ENCODE measurements at regions not wholly inside any gene's neighbourhood (a gene's known extent, or its start where the extent isn't known, plus 50 kb on each side); places are given as distances from the start of the nearest gene placed in this dataset.

GRCh38 chr4:130187587-130187986 lies 1091.6 kb downstream of the C4orf33 start:
- intact Hi-C loops (cut with micrococcal nuclease; ENCODE audit: unreplicated experiment) = no loop called here
- no peak overlapping the region for H3K27ac Mint-ChIP-seq (ENCODE audit: unreplicated experiment)
- H3K27me3 Mint-ChIP-seq (ENCODE audit: insufficient read depth, unreplicated experiment) = no peaks in the 10 kb centered on the region
- H3K4me1 ChIP-seq = no peaks in the 10 kb centered on the region
- H3K4me1 Mint-ChIP-seq (ENCODE audit: low read depth, unreplicated experiment) = no peaks in the 10 kb centered on the region
- no peak overlapping the region for H3K4me3 ChIP-seq (ENCODE audit: low read depth, low read length)
- no peaks in the 10 kb centered on the region for H3K9me3 ChIP-seq
- no peaks in the 10 kb centered on the region for H3K36me3 Mint-ChIP-seq (ENCODE audit: insufficient read depth, unreplicated experiment)
- ChIA-PET CTCF (no interaction called here), POLR2A (no interaction called here)
- H3K4me3 Mint-ChIP-seq (ENCODE audit: unreplicated experiment) = no peak overlapping the region
- H3K27me3 ChIP-seq (replicated peaks; ENCODE audit: control insufficient read depth, insufficient read depth, low read length) = no peaks in the 10 kb centered on the region
- DNase-seq = no peak
- TF ChIP-seq, protein P1, sequence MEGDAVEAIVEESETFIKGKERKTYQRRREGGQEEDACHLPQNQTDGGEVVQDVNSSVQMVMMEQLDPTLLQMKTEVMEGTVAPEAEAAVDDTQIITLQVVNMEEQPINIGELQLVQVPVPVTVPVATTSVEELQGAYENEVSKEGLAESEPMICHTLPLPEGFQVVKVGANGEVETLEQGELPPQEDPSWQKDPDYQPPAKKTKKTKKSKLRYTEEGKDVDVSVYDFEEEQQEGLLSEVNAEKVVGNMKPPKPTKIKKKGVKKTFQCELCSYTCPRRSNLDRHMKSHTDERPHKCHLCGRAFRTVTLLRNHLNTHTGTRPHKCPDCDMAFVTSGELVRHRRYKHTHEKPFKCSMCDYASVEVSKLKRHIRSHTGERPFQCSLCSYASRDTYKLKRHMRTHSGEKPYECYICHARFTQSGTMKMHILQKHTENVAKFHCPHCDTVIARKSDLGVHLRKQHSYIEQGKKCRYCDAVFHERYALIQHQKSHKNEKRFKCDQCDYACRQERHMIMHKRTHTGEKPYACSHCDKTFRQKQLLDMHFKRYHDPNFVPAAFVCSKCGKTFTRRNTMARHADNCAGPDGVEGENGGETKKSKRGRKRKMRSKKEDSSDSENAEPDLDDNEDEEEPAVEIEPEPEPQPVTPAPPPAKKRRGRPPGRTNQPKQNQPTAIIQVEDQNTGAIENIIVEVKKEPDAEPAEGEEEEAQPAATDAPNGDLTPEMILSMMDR (IDR thresholded peaks at IDR 0.05; ENCODE audit: insufficient read depth in 1 of 2, low read depth in 1 of 2, low read length in 1 of 2, severe bottlenecking in 1 of 2, unreplicated experiment in 1 of 2) = no peak
- no TSS peak for BruUV-seq (replicated peaks)
- no peaks in the 10 kb centered on the region for H3K36me3 ChIP-seq (ENCODE audit: control insufficient read depth, insufficient read depth, low read length)
- H3K9me3 Mint-ChIP-seq (ENCODE audit: unreplicated experiment) = no peaks in the 10 kb centered on the region

GRCh38 chr4:130192787-130193186 lies 1096.8 kb downstream of the C4orf33 start:
- Histone ChIP-seq H3K4me1 (no peaks in the 10 kb centered on the region), H3K36me3 (ENCODE audit: control insufficient read depth, insufficient read depth, low read length) (no peaks in the 10 kb centered on the region), H3K4me3 (ENCODE audit: low read depth, low read length) (no peak overlapping the region), H3K9me3 (no peaks in the 10 kb centered on the region), H3K27me3 (replicated peaks; ENCODE audit: control insufficient read depth, insufficient read depth, low read length) (no peaks in the 10 kb centered on the region)
- intact Hi-C loops (cut with micrococcal nuclease; ENCODE audit: unreplicated experiment) = no loop called here
- no peaks in the 10 kb centered on the region for H3K36me3 Mint-ChIP-seq (ENCODE audit: insufficient read depth, unreplicated experiment)
- no peak overlapping the region for H3K27ac Mint-ChIP-seq (ENCODE audit: unreplicated experiment)
- no peaks in the 10 kb centered on the region for H3K27me3 Mint-ChIP-seq (ENCODE audit: insufficient read depth, unreplicated experiment)
- no peak for DNase-seq
- no TSS peak for BruUV-seq (replicated peaks)
- TF ChIP-seq, protein P1 (IDR thresholded peaks at IDR 0.05; ENCODE audit: insufficient read depth in 1 of 2, low read depth in 1 of 2, low read length in 1 of 2, severe bottlenecking in 1 of 2, unreplicated experiment in 1 of 2) = no peak
- no peaks in the 10 kb centered on the region for H3K9me3 Mint-ChIP-seq (ENCODE audit: unreplicated experiment)
- H3K4me1 Mint-ChIP-seq (ENCODE audit: low read depth, unreplicated experiment) = no peaks in the 10 kb centered on the region
- H3K4me3 Mint-ChIP-seq (ENCODE audit: unreplicated experiment) = no peak overlapping the region
- POLR2A ChIA-PET = no interaction called here
- CTCF ChIA-PET = no interaction called here

DNA sequence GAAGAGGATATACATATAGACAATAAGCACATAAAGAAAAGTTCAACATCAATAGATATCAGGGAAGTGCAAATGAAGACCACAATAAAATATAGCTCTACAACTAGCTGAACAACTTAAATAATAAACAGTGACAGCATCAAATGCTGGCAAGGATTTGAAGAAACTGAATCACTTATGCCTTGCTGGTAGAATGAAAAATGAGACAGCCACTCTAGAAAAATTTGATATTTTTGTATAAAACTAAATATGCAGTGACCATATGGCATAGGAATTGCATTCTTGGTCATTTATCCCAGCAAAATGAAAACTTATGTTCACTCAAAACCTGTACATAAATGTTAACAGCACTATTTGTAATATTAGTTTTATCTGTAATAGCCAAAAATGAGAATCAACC lies 1102.0 kb downstream of the C4orf33 start:
- ChIA-PET CTCF (no interaction called here), POLR2A (no interaction called here)
- Mint-ChIP-seq H3K27ac (ENCODE audit: unreplicated experiment) (no peak overlapping the region), H3K4me1 (ENCODE audit: low read depth, unreplicated experiment) (no peaks in the 10 kb centered on the region), H3K36me3 (ENCODE audit: insufficient read depth, unreplicated experiment) (no peaks in the 10 kb centered on the region), H3K27me3 (ENCODE audit: insufficient read depth, unreplicated experiment) (no peaks in the 10 kb centered on the region), H3K4me3 (ENCODE audit: unreplicated experiment) (no peak overlapping the region), H3K9me3 (ENCODE audit: unreplicated experiment) (peaks cover 10% of the 10 kb centered on the region)
- intact Hi-C loops (cut with micrococcal nuclease; ENCODE audit: unreplicated experiment) = no loop called here
- BruUV-seq (replicated peaks) = no TSS peak
- TF ChIP-seq, protein P1 (IDR thresholded peaks at IDR 0.05; ENCODE audit: insufficient read depth in 1 of 2, low read depth in 1 of 2, low read length in 1 of 2, severe bottlenecking in 1 of 2, unreplicated experiment in 1 of 2) = no peak
- DNase-seq = no peak
- Histone ChIP-seq H3K4me1 (no peaks in the 10 kb centered on the region), H3K9me3 (no peaks in the 10 kb centered on the region), H3K36me3 (ENCODE audit: control insufficient read depth, insufficient read depth, low read length) (no peaks in the 10 kb centered on the region), H3K4me3 (ENCODE audit: low read depth, low read length) (no peak overlapping the region), H3K27me3 (replicated peaks; ENCODE audit: control insufficient read depth, insufficient read depth, low read length) (no peaks in the 10 kb centered on the region)

Data from Caco-2 (cell line).